ENCODE measurements at regions not wholly inside any gene's neighbourhood (a gene's known extent, or its start where the extent isn't known, plus 50 kb on each side); places are given as distances from the start of the nearest gene placed in this dataset.

DNA sequence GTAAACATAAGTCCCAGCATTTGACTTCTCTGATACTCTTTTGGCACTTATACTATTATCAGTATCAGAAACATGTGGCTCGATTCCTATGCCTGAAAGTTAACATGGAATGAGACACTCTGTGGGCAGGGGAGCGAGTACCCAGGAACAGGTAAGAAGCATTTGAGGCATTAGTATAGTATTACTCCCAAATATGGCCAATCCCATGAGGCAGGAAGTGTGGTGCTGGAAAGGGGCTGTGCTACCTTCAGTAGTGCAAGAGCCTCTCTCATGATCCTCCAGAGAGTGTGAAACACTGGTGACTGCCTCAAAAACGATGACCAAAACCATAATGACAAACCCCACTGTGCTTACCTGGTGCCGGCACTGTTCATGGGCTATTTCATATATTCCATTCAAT is 415.1 kb downstream of the SOX11 start:
- Histone ChIP-seq H3K4me1 (ENCODE audit: control insufficient read depth in 1 of 2, insufficient read depth in 2 of 2, low read depth in 1 of 2, low read length in 1 of 2) (peaks cover 0 to 13% of the 10 kb centered on the region in 2 experiments; a peak in 2 of 4 replicates), H3K36me3 (replicated peaks in 1 of 2; ENCODE audit: control insufficient read depth in 1 of 2, insufficient read depth in 2 of 2, low read length in 1 of 2) (no peaks in the 10 kb centered on the region), H3K4me3 (ENCODE audit: low read depth in 2 of 2, low read length in 1 of 2) (no peak overlapping the region), H3K9me2 (no peaks in the 10 kb centered on the region; the same call in 1 of the 2 replicates), H3F3A (replicated peaks; ENCODE audit: insufficient read depth) (no peaks in the 10 kb centered on the region), H3K4me2 (no peak overlapping the region), H3K9me3 (no peaks in the 10 kb centered on the region), H3K27me3 (ENCODE audit: insufficient read depth) (no peaks in the 10 kb centered on the region), H3K79me2 (ENCODE audit: insufficient read depth) (no peaks in the 10 kb centered on the region), H4K20me1 (ENCODE audit: insufficient read depth) (no peaks in the 10 kb centered on the region), H3K9ac (no peak overlapping the region), H2AFZ (ENCODE audit: low read depth) (no peak overlapping the region), H3K27ac (ENCODE audit: low read depth in 2 of 2, low read length in 1 of 2) (no peak overlapping the region)
- ChIA-PET CTCF (no interaction called here), POLR2A (no interaction called here)
- no peak for DNase-seq
- no peak for TF ChIP-seq YY1 (IDR thresholded peaks at IDR 0.05; ENCODE audit: low read depth)
- TF ChIP-seq, protein P1, sequence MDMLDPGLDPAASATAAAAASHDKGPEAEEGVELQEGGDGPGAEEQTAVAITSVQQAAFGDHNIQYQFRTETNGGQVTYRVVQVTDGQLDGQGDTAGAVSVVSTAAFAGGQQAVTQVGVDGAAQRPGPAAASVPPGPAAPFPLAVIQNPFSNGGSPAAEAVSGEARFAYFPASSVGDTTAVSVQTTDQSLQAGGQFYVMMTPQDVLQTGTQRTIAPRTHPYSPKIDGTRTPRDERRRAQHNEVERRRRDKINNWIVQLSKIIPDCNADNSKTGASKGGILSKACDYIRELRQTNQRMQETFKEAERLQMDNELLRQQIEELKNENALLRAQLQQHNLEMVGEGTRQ (IDR thresholded peaks at IDR 0.05; ENCODE audit: borderline replicate concordance, low read depth, low read length): no peak
- TF ChIP-seq SMC3 (IDR thresholded peaks at IDR 0.05; ENCODE audit: low read depth, low read length): no peak
- TF ChIP-seq, protein P2, sequence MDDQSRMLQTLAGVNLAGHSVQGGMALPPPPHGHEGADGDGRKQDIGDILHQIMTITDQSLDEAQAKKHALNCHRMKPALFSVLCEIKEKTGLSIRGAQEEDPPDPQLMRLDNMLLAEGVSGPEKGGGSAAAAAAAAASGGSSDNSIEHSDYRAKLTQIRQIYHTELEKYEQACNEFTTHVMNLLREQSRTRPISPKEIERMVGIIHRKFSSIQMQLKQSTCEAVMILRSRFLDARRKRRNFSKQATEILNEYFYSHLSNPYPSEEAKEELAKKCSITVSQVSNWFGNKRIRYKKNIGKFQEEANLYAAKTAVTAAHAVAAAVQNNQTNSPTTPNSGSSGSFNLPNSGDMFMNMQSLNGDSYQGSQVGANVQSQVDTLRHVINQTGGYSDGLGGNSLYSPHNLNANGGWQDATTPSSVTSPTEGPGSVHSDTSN (IDR thresholded peaks at IDR 0.05): no peak
- no peak for TF ChIP-seq GATA2 (CRISPR knock-in tag; IDR thresholded peaks at IDR 0.05)
- TF ChIP-seq RFX5 (IDR thresholded peaks at IDR 0.05; ENCODE audit: low read length): no peak
- no peak for TF ChIP-seq NFIC (IDR thresholded peaks at IDR 0.05; ENCODE audit: borderline replicate concordance)
- no peak for TF ChIP-seq EP300 (IDR thresholded peaks at IDR 0.05; ENCODE audit: borderline replicate concordance in 1 of 2, low read depth in 1 of 2, low read length in 1 of 2)
- TF ChIP-seq, protein P3, sequence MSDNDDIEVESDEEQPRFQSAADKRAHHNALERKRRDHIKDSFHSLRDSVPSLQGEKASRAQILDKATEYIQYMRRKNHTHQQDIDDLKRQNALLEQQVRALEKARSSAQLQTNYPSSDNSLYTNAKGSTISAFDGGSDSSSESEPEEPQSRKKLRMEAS (IDR thresholded peaks at IDR 0.05; ENCODE audit: low read depth): no peak
- no peak for TF ChIP-seq RAD21 (IDR thresholded peaks at IDR 0.05; ENCODE audit: low read length)
- no peak for TF ChIP-seq MEF2A (IDR thresholded peaks at IDR 0.05; ENCODE audit: borderline replicate concordance, low read depth)
- no peak for TF ChIP-seq TCF12 (IDR thresholded peaks at IDR 0.05)
- no peak for TF ChIP-seq POLR2AphosphoS5 (IDR thresholded peaks at IDR 0.05; ENCODE audit: low read depth, low read length)
- no peak for TF ChIP-seq EZH2phosphoT487 (IDR thresholded peaks at IDR 0.05; ENCODE audit: borderline replicate concordance, low read depth)
- TF ChIP-seq JUND (IDR thresholded peaks at IDR 0.05): no peak
- no peak for TF ChIP-seq TAF1 (IDR thresholded peaks at IDR 0.05; ENCODE audit: borderline replicate concordance, low read depth, low read length)
- TF ChIP-seq FOXJ3 (CRISPR knock-in tag; IDR thresholded peaks at IDR 0.05): no peak
- TF ChIP-seq MXI1 (IDR thresholded peaks at IDR 0.05; ENCODE audit: low read depth, low read length): no peak
- no peak for TF ChIP-seq CHD2 (IDR thresholded peaks at IDR 0.05; ENCODE audit: low read length, partially characterized antibody)
- TF ChIP-seq, protein P4, sequence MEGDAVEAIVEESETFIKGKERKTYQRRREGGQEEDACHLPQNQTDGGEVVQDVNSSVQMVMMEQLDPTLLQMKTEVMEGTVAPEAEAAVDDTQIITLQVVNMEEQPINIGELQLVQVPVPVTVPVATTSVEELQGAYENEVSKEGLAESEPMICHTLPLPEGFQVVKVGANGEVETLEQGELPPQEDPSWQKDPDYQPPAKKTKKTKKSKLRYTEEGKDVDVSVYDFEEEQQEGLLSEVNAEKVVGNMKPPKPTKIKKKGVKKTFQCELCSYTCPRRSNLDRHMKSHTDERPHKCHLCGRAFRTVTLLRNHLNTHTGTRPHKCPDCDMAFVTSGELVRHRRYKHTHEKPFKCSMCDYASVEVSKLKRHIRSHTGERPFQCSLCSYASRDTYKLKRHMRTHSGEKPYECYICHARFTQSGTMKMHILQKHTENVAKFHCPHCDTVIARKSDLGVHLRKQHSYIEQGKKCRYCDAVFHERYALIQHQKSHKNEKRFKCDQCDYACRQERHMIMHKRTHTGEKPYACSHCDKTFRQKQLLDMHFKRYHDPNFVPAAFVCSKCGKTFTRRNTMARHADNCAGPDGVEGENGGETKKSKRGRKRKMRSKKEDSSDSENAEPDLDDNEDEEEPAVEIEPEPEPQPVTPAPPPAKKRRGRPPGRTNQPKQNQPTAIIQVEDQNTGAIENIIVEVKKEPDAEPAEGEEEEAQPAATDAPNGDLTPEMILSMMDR (IDR thresholded peaks at IDR 0.05): no peak
- 29% methylated on average over 4 of the region's 4 CpGs for WGBS (ENCODE audit: low lambda C conversion rate)

All from SK-N-SH (cell line).